ENCODE measurements at regions not wholly inside any gene's neighbourhood (a gene's known extent, or its start where the extent isn't known, plus 50 kb on each side); places are given as distances from the start of the nearest gene placed in this dataset.
"Not testable (repeated sequence)": the region's sequence is repeated elsewhere in the genome, so short reads cannot be mapped to it uniquely, and the experiment has no call there.

- DNase-seq (ENCODE audit: extremely low read depth, low read depth), result no peak
Observed at GRCh38 chr4:66955784-66956183, 589.5 kb downstream of the CENPC start.

- DNase-seq (ENCODE audit: extremely low read depth, low read depth), result no peak
Observed at GRCh38 chr4:66949419-66949818, 595.9 kb downstream of the CENPC start.

- no peak for DNase-seq (ENCODE audit: extremely low read depth, low read depth)
Observed at GRCh38 chr4:66946761-66947160, 598.5 kb downstream of the CENPC start.

- DNase-seq (ENCODE audit: extremely low read depth, low read depth), result no peak
Observed at GRCh38 chr4:66943112-66943511, 602.2 kb downstream of the CENPC start.

GRCh38 chr4:66931981-66932380 is 613.3 kb downstream of the CENPC start:
- not testable (repeated sequence) for DNase-seq (ENCODE audit: extremely low read depth, low read depth)

- no peak for DNase-seq (ENCODE audit: extremely low read depth, low read depth)
Observed at GRCh38 chr4:66930206-66930605, 615.1 kb downstream of the CENPC start.

GRCh38 chr4:66929748-66930147 is 615.6 kb downstream of the CENPC start:
- no peak for DNase-seq (ENCODE audit: extremely low read depth, low read depth)

- not testable (repeated sequence) for DNase-seq (ENCODE audit: extremely low read depth, low read depth)
Observed at GRCh38 chr4:66928881-66929280, 616.4 kb downstream of the CENPC start.

- DNase-seq (ENCODE audit: extremely low read depth, low read depth), result no peak
Observed at GRCh38 chr4:66927937-66928336, 617.4 kb downstream of the CENPC start.

- DNase-seq (ENCODE audit: extremely low read depth, low read depth), result no peak
Observed at GRCh38 chr4:66926687-66927086, 618.6 kb downstream of the CENPC start.

- no peak for DNase-seq (ENCODE audit: extremely low read depth, low read depth)
Observed at GRCh38 chr4:66923081-66923865, 622.0 kb downstream of the CENPC start.

GRCh38 chr4:66921433-66921832 is 623.9 kb downstream of the CENPC start:
- DNase-seq (ENCODE audit: extremely low read depth, low read depth), result no peak

GRCh38 chr4:66920514-66920913 is 624.8 kb downstream of the CENPC start:
- DNase-seq (ENCODE audit: extremely low read depth, low read depth), result no peak

GRCh38 chr4:66911880-66912279 is 633.4 kb downstream of the CENPC start:
- DNase-seq (ENCODE audit: extremely low read depth, low read depth), result no peak

- DNase-seq (ENCODE audit: extremely low read depth, low read depth), result no peak
Observed at GRCh38 chr4:66906314-66906713, 639.0 kb downstream of the CENPC start.

GRCh38 chr4:66899422-66900065 is 645.8 kb downstream of the CENPC start:
- DNase-seq (ENCODE audit: extremely low read depth, low read depth), result no peak

- no peak for DNase-seq (ENCODE audit: extremely low read depth, low read depth)
Observed at GRCh38 chr4:66893807-66894206, 651.5 kb downstream of the CENPC start.

GRCh38 chr4:66887061-66887460 is 658.2 kb downstream of the CENPC start:
- DNase-seq (ENCODE audit: extremely low read depth, low read depth), result no peak

GRCh38 chr4:66885501-66886165 is 659.7 kb downstream of the CENPC start:
- DNase-seq (ENCODE audit: extremely low read depth, low read depth), result no peak

- DNase-seq (ENCODE audit: extremely low read depth, low read depth), result no peak
Observed at GRCh38 chr4:66876946-66877345, 668.4 kb downstream of the CENPC start.

GRCh38 chr4:66872661-66873060 is 672.6 kb downstream of the CENPC start:
- DNase-seq (ENCODE audit: extremely low read depth, low read depth), result no peak

- DNase-seq (ENCODE audit: extremely low read depth, low read depth), result no peak
Observed at GRCh38 chr4:66863481-66863880, 681.8 kb downstream of the CENPC start.

Measured in NCI-H460 (cell line).